ENCODE measurements at regions not wholly inside any gene's neighbourhood (a gene's known extent, or its start where the extent isn't known, plus 50 kb on each side); places are given as distances from the start of the nearest gene placed in this dataset.

DNA sequence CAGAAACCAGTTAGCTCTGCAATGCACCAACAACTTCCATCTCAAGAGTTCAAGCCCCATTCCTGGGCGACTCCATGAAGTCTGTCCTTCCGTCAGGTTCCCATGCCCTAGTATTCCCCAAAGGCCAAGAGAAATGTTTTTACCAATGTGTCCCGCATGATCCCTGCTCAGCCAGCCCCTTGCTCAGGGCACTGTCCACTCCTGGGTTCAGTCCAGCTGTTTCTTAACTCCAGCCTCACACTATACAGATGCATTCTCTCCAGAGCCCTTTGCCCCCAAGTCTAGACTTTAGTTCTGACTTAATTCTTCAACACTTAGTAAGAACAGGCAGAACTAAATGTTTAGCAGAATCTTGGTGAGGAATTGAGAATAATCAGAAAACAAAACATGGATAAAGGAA, 497.5 kb downstream of the SOX6 start:
- DNase-seq: no peak
- Histone ChIP-seq H3K4me3 (no peak overlapping the region), H3K27ac (no peak overlapping the region), H3K27me3 (no peaks in the 10 kb centered on the region), H3K36me3 (no peaks in the 10 kb centered on the region), H3K9me3 (no peaks in the 10 kb centered on the region), H3K4me1 (no peaks in the 10 kb centered on the region)
- TF ChIP-seq, protein P1, sequence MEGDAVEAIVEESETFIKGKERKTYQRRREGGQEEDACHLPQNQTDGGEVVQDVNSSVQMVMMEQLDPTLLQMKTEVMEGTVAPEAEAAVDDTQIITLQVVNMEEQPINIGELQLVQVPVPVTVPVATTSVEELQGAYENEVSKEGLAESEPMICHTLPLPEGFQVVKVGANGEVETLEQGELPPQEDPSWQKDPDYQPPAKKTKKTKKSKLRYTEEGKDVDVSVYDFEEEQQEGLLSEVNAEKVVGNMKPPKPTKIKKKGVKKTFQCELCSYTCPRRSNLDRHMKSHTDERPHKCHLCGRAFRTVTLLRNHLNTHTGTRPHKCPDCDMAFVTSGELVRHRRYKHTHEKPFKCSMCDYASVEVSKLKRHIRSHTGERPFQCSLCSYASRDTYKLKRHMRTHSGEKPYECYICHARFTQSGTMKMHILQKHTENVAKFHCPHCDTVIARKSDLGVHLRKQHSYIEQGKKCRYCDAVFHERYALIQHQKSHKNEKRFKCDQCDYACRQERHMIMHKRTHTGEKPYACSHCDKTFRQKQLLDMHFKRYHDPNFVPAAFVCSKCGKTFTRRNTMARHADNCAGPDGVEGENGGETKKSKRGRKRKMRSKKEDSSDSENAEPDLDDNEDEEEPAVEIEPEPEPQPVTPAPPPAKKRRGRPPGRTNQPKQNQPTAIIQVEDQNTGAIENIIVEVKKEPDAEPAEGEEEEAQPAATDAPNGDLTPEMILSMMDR (IDR thresholded peaks at IDR 0.05): no peak
- TF ChIP-seq POLR2A (IDR thresholded peaks at IDR 0.05): no peak

DNA sequence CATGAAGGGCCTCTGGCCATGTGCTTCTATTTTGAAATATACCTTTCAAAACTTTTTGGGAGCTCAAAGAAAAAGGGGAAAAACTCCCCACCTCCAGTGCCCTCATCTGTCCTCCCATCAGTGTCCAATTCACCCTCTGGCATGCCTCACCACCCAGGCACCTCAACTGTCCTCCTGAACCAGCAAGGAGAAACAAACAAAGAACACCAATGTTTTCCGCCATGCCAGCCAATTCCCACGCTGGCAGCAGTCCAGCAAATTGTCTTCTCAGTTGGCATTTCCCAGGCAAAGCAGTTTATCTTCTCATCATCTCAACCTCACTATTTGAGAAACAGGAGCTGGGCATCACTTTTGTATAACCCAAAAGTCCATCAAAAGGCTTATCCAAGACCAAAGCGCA, 496.9 kb downstream of the SOX6 start:
- Histone ChIP-seq H3K4me1 (no peaks in the 10 kb centered on the region), H3K9me3 (no peaks in the 10 kb centered on the region), H3K27me3 (no peaks in the 10 kb centered on the region), H3K36me3 (no peaks in the 10 kb centered on the region), H3K27ac (no peak overlapping the region), H3K4me3 (no peak overlapping the region)
- no peak for DNase-seq
- no peak for TF ChIP-seq POLR2A (IDR thresholded peaks at IDR 0.05)
- TF ChIP-seq, protein P1 (IDR thresholded peaks at IDR 0.05): no peak

DNA sequence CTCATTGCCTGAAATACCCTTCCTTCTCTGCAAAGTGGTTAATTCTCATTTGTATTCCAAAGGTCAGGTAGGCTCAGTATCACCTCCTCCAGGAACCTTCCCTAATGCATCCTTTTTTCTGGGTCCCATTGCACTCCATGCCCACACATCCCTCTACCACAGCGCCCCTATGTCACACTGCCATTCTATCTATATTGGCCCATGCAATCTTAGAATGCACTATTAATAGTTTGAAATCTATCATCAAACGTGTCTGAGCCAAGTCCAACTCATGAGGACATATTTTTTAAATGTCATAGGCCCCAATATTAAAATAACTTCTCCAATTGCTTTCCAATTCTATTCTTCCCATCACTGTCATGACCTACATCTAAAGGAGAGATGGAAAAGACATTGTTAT, 495.1 kb downstream of the SOX6 start:
- no peaks in the 10 kb centered on the region for H3K9me3 ChIP-seq
- no peak for DNase-seq
- H3K4me3 ChIP-seq: no peak overlapping the region
- H3K27me3 ChIP-seq: no peaks in the 10 kb centered on the region
- no peak overlapping the region for H3K27ac ChIP-seq
- H3K36me3 ChIP-seq: no peaks in the 10 kb centered on the region
- H3K4me1 ChIP-seq: no peaks in the 10 kb centered on the region
- TF ChIP-seq, protein P1 (IDR thresholded peaks at IDR 0.05): no peak
- no peak for TF ChIP-seq POLR2A (IDR thresholded peaks at IDR 0.05)

DNA sequence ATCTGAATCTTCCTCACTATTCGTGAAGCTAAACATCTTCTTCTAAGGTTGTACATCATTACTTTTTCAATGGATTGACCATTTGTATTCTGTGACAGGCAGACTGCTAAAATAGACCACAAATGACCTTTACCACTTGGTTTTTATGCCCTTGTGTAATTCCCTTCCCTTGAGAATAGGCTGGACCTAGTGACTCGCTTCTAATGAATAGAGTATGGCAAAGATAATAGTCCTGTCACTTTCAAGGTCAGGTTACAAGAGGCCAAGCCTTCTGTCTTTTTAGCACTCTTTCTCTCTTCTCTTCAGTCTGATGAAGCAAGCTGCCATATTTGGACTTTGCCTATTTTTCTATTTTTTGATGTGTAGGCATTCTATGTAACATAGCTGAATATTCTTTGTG, 492.9 kb downstream of the SOX6 start:
- no peaks in the 10 kb centered on the region for H3K9me3 ChIP-seq
- no peak for DNase-seq
- no peak for TF ChIP-seq POLR2A (IDR thresholded peaks at IDR 0.05)
- TF ChIP-seq, protein P1 (IDR thresholded peaks at IDR 0.05): no peak
- H3K4me1 ChIP-seq: no peaks in the 10 kb centered on the region
- no peak overlapping the region for H3K27ac ChIP-seq
- no peak overlapping the region for H3K4me3 ChIP-seq
- no peaks in the 10 kb centered on the region for H3K36me3 ChIP-seq
- H3K27me3 ChIP-seq: no peaks in the 10 kb centered on the region

DNA sequence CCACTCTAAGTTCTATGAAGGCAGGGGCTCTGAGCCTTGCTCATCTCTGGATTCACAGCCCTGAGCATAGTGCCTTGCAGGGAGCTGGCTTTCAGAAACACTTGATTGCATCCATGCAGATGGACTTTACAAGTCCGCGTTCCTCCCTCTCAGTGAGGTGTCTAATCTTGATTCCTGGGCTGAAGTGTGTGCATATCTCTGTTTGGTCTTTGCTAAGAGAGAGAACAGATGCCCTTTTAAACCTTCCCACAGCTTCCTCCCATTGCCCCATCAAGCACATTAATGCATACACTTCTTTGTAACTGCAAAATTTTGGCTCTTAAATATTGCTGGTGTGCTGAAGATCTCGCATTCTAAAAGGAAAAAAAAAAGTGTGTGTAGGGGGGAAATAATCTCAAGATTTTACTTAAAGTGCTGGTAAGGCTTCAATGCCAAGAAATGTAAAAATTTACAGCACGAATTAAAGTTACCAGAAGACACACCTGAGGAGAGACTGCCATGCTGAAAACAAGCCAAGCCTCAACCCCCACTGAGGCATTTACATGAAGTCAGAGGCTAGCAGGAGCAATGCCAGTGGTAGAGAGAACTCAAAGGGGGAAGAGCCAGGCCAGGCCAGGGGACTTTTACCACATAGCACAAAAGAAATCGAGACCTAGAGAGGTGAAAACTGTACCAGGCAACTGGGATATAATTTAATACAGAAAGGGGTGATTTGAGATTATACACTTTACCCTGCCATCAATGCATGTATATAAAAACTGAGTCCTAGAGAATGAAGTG, 492.1 kb downstream of the SOX6 start:
- Histone ChIP-seq H3K27me3 (no peaks in the 10 kb centered on the region), H3K36me3 (no peaks in the 10 kb centered on the region), H3K27ac (no peak overlapping the region), H3K4me1 (no peaks in the 10 kb centered on the region), H3K9me3 (no peaks in the 10 kb centered on the region), H3K4me3 (no peak overlapping the region)
- no peak for DNase-seq
- TF ChIP-seq, protein P1 (IDR thresholded peaks at IDR 0.05): no peak
- no peak for TF ChIP-seq POLR2A (IDR thresholded peaks at IDR 0.05)
